HCT116 (cell line): ENCODE measurements at regions not wholly inside any gene's neighbourhood (a gene's known extent, or its start where the extent isn't known, plus 50 kb on each side); places are given as distances from the start of the nearest gene placed in this dataset.
"Not testable (repeated sequence)": the region's sequence is repeated elsewhere in the genome, so short reads cannot be mapped to it uniquely, and the experiment has no call there.

ENCODE experiments used
- ATAC-seq: fragments of 200-7000 bp; cut with Tn5 transposase; 2 replicates; pipeline ENCODE4 v1.9.1; 2020; ENCODE audit warnings: mild to moderate bottlenecking, moderate library complexity
- BruUV-seq: library from RNA; stranded (reverse); fragments of 400-500 nt; replicated peaks from 2 replicates; lab custom pipeline; 2021; lab: Mats Ljungman, UMichigan
- CTCF ChIA-PET: fragments of 300-600 bp; sonication (Branson Sonifier 250); formaldehyde crosslinking; loops from one replicate; lab custom pipeline; 2021; ENCODE audit warnings: antibody characterized with exemption; lab: Charles Lee
- POLR2A ChIA-PET: fragments of 300-600, 350-600 bp; sonication (Branson Sonifier 250); formaldehyde crosslinking; loops from one replicate; lab custom pipeline; 2021; ENCODE audit warnings: antibody characterized with exemption; lab: Charles Lee
- RAD21 ChIA-PET, 2 experiments: fragments of 300-600 bp; sonication (Branson Sonifier 250); formaldehyde crosslinking; loops; one replicate each; lab custom pipeline; 2023; ENCODE audit warnings: low total read pairs in 2 of 2; ENCODE audit not compliant: uncharacterized antibody in 2 of 2, unreplicated experiment in 2 of 2, low non-redundant PET in 1 of 2; lab: Charles Lee
- DNase-seq: peaks from one replicate; pipeline ENCODE4 v3.0.0-alpha.2; 2010; ENCODE audit warnings: low read depth, low spot score
- H2AFZ ChIP-seq: fragments of 200-600 bp; shearing (Covaris generic), sonication (generic); 2 replicates; pipeline ENCODE4 v1.6.1; 2017; ENCODE audit warnings: low read depth, mixed run types, mixed read lengths, antibody characterized with exemption, low read length; ENCODE audit not compliant: poor library complexity, severe bottlenecking
- H3K27ac ChIP-seq: 2 replicates; pipeline ENCODE4 v1.5.1; 2012; ENCODE audit warnings: low read depth, low read length
- H3K27me3 ChIP-seq: fragments of 200-600 bp; sonication (generic); 2 replicates; pipeline ENCODE4 v1.6.1; 2016; ENCODE audit warnings: mixed run types, low read length, mixed read lengths; ENCODE audit not compliant: insufficient read depth
- H3K36me3 ChIP-seq, 2 experiments: fragments of 200-500 bp in 1 of 2; fragments of 200-600 bp in 1 of 2; sonication (Bioruptor generic) in 1 of 2; sonication (generic) in 1 of 2; 2 replicates each; pipeline versions ENCODE4 v1.5.1 to v1.6.1; 2014 to 2016; ENCODE audit warnings: low read length in 2 of 2, inconsistent platforms in 1 of 2, mixed read lengths in 1 of 2, mixed run types in 1 of 2; ENCODE audit not compliant: insufficient read depth in 2 of 2, control insufficient read depth in 1 of 2
- H3K4me1 ChIP-seq, 2 experiments: fragments of 200-600 bp in 1 of 2; sonication (generic) in 1 of 2; 2 replicates each; pipeline versions ENCODE4 v1.5.1 to v1.6.1; 2012 to 2017; ENCODE audit warnings: low read length in 2 of 2, inconsistent platforms in 1 of 2, mild to moderate bottlenecking in 1 of 2, mixed read lengths in 1 of 2, mixed run types in 1 of 2, moderate library complexity in 1 of 2; ENCODE audit not compliant: insufficient read depth in 2 of 2, control insufficient read depth in 1 of 2
- H3K4me2 ChIP-seq: fragments of 200-600 bp; sonication (generic); 2 replicates; pipeline ENCODE4 v1.6.1; 2017; ENCODE audit warnings: mixed run types, low read length, mixed read lengths
- H3K4me3 ChIP-seq, 2 experiments: fragments of 200-600 bp in 1 of 2; sonication (generic) in 1 of 2; replicated peaks in 1 of 2; 2 replicates each; pipeline ENCODE4 v1.5.1; 2011 to 2016; ENCODE audit warnings: low read length in 2 of 2, control low read depth in 1 of 2, low read depth in 1 of 2, mild to moderate bottlenecking in 1 of 2, mixed read lengths in 1 of 2, mixed run types in 1 of 2
- H3K79me2 ChIP-seq: fragments of 200-600 bp; sonication (generic); 2 replicates; pipeline ENCODE4 v1.6.1; 2017; ENCODE audit warnings: mild to moderate bottlenecking, mixed run types, low read length, moderate library complexity, mixed read lengths; ENCODE audit not compliant: insufficient read depth
- H3K9ac ChIP-seq: fragments of 200-600 bp; sonication (generic); 2 replicates; pipeline ENCODE4 v1.6.1; 2016; ENCODE audit warnings: low read length, mixed read lengths
- H3K9me2 ChIP-seq: fragments of 200-600 bp; sonication (generic), shearing (Covaris generic); 2 replicates; pipeline ENCODE4 v1.6.1; 2017; ENCODE audit warnings: mixed run types, mild to moderate bottlenecking, moderate library complexity; ENCODE audit not compliant: insufficient read depth
- H3K9me3 ChIP-seq, 2 experiments: fragments of 200-500 bp in 1 of 2; fragments of 200-600 bp in 1 of 2; sonication (Bioruptor generic) in 1 of 2; sonication (generic) in 1 of 2; 2 replicates each; pipeline ENCODE4 v1.6.1; 2014 to 2017; ENCODE audit warnings: low read length in 2 of 2, mixed read lengths in 2 of 2, inconsistent platforms in 1 of 2, low read depth in 1 of 2, mild to moderate bottlenecking in 1 of 2, mixed run types in 1 of 2, moderate library complexity in 1 of 2; ENCODE audit not compliant: control insufficient read depth in 1 of 2, insufficient read depth in 1 of 2
- H4K20me1 ChIP-seq: fragments of 200-600 bp; sonication (generic), shearing (Covaris generic); 2 replicates; pipeline ENCODE4 v1.6.1; 2017; ENCODE audit warnings: mixed run types, mild to moderate bottlenecking, moderate library complexity; ENCODE audit not compliant: insufficient read depth
- CBX3 ChIP-seq: IDR thresholded peaks from 2 replicates; pipeline ENCODE4 v1.6.1; 2012; ENCODE audit warnings: low read depth
- CEBPB ChIP-seq: IDR thresholded peaks from 2 replicates; pipeline ENCODE4 v1.6.1; 2012; ENCODE audit warnings: low read depth
- EGR1 ChIP-seq: IDR thresholded peaks from 2 replicates; pipeline ENCODE4 v1.6.1; 2012; ENCODE audit warnings: low read depth
- EZH2phosphoT487 ChIP-seq: fragments of 200-600 bp; IDR thresholded peaks from 2 replicates; pipeline ENCODE4 v1.6.1; 2018; ENCODE audit warnings: antibody characterized with exemption, borderline replicate concordance
- POLR2AphosphoS5 ChIP-seq: IDR thresholded peaks from 2 replicates; pipeline ENCODE4 v1.6.1; 2011; ENCODE audit warnings: mild to moderate bottlenecking, low read depth, low read length, moderate library complexity
- RAD21 ChIP-seq: IDR thresholded peaks from 2 replicates; pipeline ENCODE4 v1.6.1; 2012; ENCODE audit warnings: low read depth, mild to moderate bottlenecking
- SIN3A ChIP-seq: IDR thresholded peaks from 2 replicates; pipeline ENCODE4 v1.6.1; 2012; ENCODE audit warnings: low read depth
- SRF ChIP-seq: IDR thresholded peaks from 2 replicates; pipeline ENCODE4 v1.6.1; 2012; ENCODE audit warnings: low read depth
- YY1 ChIP-seq: IDR thresholded peaks from 2 replicates; pipeline ENCODE4 v1.6.1; 2011; ENCODE audit warnings: low read length, low read depth, moderate library complexity, mild to moderate bottlenecking; ENCODE audit not compliant: insufficient replicate concordance; ENCODE audit errors: extremely low read depth
- ZFX ChIP-seq: fragments of 450-650 bp; IDR thresholded peaks from 2 replicates; pipeline ENCODE4 v1.6.1; 2017
- ZNF274 ChIP-seq: fragments of 200-500 bp; sonication (Bioruptor generic); IDR thresholded peaks from 2 replicates; pipeline ENCODE4 v1.6.1; 2014; ENCODE audit warnings: mild to moderate bottlenecking, low read depth, low read length, inconsistent platforms
- intact Hi-C: fragments of 100-400 bp; cut with micrococcal nuclease; formaldehyde crosslinking; loops from 2 replicates; pipeline ENCODE4 v1.10.0; 2022
- TF ChIP-seq, protein P1 (sequence below), 3 experiments: fragments of 200-600 bp in 1 of 3; sonication (generic) in 1 of 3; IDR thresholded peaks in 2 of 3; conservative IDR thresholded peaks in 1 of 3; 2 replicates each; pipeline ENCODE4 v1.5.1; 2012 to 2017; ENCODE audit warnings: low read depth in 2 of 3, low read length in 2 of 3, antibody characterized with exemption in 1 of 3, borderline replicate concordance in 1 of 3, control low read depth in 1 of 3, mild to moderate bottlenecking in 1 of 3, mixed read lengths in 1 of 3, mixed run types in 1 of 3, moderate library complexity in 1 of 3; ENCODE audit not compliant: insufficient read depth in 1 of 3
- TF ChIP-seq, protein P2 (sequence below): IDR thresholded peaks from 2 replicates; pipeline ENCODE4 v1.6.1; 2012

- TF ChIP-seq, protein P1, sequence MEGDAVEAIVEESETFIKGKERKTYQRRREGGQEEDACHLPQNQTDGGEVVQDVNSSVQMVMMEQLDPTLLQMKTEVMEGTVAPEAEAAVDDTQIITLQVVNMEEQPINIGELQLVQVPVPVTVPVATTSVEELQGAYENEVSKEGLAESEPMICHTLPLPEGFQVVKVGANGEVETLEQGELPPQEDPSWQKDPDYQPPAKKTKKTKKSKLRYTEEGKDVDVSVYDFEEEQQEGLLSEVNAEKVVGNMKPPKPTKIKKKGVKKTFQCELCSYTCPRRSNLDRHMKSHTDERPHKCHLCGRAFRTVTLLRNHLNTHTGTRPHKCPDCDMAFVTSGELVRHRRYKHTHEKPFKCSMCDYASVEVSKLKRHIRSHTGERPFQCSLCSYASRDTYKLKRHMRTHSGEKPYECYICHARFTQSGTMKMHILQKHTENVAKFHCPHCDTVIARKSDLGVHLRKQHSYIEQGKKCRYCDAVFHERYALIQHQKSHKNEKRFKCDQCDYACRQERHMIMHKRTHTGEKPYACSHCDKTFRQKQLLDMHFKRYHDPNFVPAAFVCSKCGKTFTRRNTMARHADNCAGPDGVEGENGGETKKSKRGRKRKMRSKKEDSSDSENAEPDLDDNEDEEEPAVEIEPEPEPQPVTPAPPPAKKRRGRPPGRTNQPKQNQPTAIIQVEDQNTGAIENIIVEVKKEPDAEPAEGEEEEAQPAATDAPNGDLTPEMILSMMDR (IDR thresholded peaks at IDR 0.05 in 2 of 3, conservative IDR thresholded peaks at IDR 0.05 in 1 of 3; ENCODE audit: borderline replicate concordance in 1 of 3, insufficient read depth in 1 of 3, low read depth in 2 of 3, low read length in 2 of 3), result no peak
- TF ChIP-seq ZNF274 (no peak), EZH2phosphoT487 (no peak), CEBPB (no peak), RAD21 (no peak), ZFX (no peak), CBX3 (no peak), POLR2AphosphoS5 (no peak)
These were observed 1394.2 kb upstream of the ATXN8OS start (continued) for GRCh38 chr13:68713394-68713793.

DNA sequence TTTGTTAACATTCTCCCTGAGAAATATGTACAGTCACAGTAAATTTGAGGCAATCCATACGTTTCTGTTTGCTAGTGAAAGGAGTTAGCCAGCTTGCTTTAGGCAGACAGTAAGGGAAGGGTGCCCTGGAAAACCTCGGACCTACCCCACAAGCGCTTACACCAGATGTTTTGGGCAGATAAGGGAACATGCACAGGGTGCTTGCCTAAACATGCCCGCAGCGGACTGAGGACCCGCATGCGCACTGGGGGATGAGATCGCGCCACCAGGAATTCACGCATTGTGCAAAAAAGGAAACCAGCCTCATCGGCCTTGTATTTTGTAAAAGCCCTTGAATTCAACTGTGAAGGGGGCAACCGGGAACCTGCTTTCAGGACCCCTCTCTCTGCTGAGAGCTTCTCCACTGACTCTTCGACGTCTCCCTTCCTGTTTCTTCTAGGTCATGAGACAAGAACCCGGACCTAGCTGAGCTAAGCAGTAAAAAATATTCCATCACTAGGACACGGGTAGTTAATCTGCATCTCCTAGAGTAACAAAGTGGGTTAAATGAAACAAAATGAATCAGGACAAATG is 1399.2 kb upstream of the ATXN8OS start:
- CTCF ChIA-PET, result no interaction called here
- ATAC-seq (no peak), DNase-seq (no peak)
- Histone ChIP-seq H3K27me3 (no peaks in the 10 kb centered on the region), H3K9me2 (no peaks in the 10 kb centered on the region), H3K27ac (no peak overlapping the region), H3K79me2 (no peaks in the 10 kb centered on the region), H4K20me1 (no peaks in the 10 kb centered on the region), H3K9me3 (no peaks in the 10 kb centered on the region; a peak in 1 of 4 replicates), H2AFZ (no peak overlapping the region), H3K9ac (no peak overlapping the region), H3K36me3 (no peaks in the 10 kb centered on the region), H3K4me1 (no peaks in the 10 kb centered on the region), H3K4me2 (no peak overlapping the region), H3K4me3 (no peak overlapping the region)
- BruUV-seq, result no TSS peak
- RAD21 ChIA-PET, result no interaction called here
- TF ChIP-seq ZFX (no peak), YY1 (no peak), SIN3A (no peak), SRF (no peak), EGR1 (no peak), ZNF274 (no peak)
- TF ChIP-seq, protein P1 (IDR thresholded peaks at IDR 0.05 in 2 of 3, conservative IDR thresholded peaks at IDR 0.05 in 1 of 3; ENCODE audit: borderline replicate concordance in 1 of 3, insufficient read depth in 1 of 3, low read depth in 2 of 3, low read length in 2 of 3), result no peak
- TF ChIP-seq, protein P2, sequence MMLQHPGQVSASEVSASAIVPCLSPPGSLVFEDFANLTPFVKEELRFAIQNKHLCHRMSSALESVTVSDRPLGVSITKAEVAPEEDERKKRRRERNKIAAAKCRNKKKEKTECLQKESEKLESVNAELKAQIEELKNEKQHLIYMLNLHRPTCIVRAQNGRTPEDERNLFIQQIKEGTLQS, result no peak
- intact Hi-C loops, result no loop called here
- POLR2A ChIA-PET, result no interaction called here

DNA sequence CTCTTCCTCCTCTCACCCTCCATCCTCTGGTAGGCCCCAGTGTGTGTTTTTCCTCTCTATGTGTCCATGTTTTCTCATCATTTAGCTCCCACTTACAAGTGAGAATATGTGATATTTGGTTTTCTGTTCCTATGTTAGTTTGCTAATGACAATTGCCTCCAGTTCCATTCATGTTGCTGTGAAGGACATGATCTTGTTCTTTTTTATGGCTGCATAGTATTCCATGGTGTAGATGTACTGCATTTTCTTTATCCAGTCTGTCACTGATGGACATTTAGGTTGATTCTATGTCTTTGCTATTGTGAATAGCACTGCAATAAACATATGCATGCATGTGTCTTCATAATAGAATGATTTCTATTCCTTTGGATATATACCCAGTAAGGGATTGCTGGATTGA is 1401.6 kb upstream of the ATXN8OS start:
- H3K79me2 ChIP-seq, POLR2A ChIA-PET, H3K9me3 ChIP-seq, BruUV-seq, DNase-seq, H3K9ac ChIP-seq, H4K20me1 ChIP-seq, RAD21 ChIA-PET, CTCF ChIA-PET, H3K36me3 ChIP-seq, H3K4me3 ChIP-seq, H3K27ac ChIP-seq, H3K9me2 ChIP-seq, H3K4me1 ChIP-seq, H2AFZ ChIP-seq, H3K4me2 ChIP-seq, ATAC-seq, intact Hi-C loops, H3K27me3 ChIP-seq: not testable (repeated sequence)
